AG04449 (cell line): ENCODE measurements at regions not wholly inside any gene's neighbourhood (a gene's known extent, or its start where the extent isn't known, plus 50 kb on each side); places are given as distances from the start of the nearest gene placed in this dataset.
"Not testable (repeated sequence)": the region's sequence is repeated elsewhere in the genome, so short reads cannot be mapped to it uniquely, and the experiment has no call there.

ENCODE experiments used
- CTCF ChIA-PET: fragments of 350-600 bp; formaldehyde crosslinking; extraction: SDS; loops from one replicate; lab custom pipeline; 2021; ENCODE audit warnings: antibody characterized with exemption; lab: Yijun Ruan, JAX
- POLR2A ChIA-PET: fragments of 400-600, 350-600 bp; formaldehyde crosslinking; extraction: SDS; loops from one replicate; lab custom pipeline; 2020; ENCODE audit warnings: antibody characterized with exemption, inconsistent platforms; lab: Yijun Ruan, JAX
- DNase-seq: peaks from one replicate; pipeline ENCODE4 v3.0.0-alpha.2; 2010; ENCODE audit warnings: low read depth, low spot score
- H3K4me3 ChIP-seq: 2 replicates; pipeline ENCODE4 v1.5.1; 2011; ENCODE audit warnings: low read depth, mild to moderate bottlenecking, control low read depth, low read length
- CTCF ChIP-seq: IDR thresholded peaks from one replicate; pipeline ENCODE4 v1.5.1; 2011; ENCODE audit warnings: mild to moderate bottlenecking, moderate library complexity, low read length, control low read depth, inconsistent platforms; ENCODE audit not compliant: insufficient read depth; ENCODE audit errors: missing control alignments

GRCh38 chr20:29408034-29408695, 1849.3 kb upstream of the DEFB115 start:
- ChIA-PET CTCF (no interaction called here), POLR2A (no interaction called here)
- DNase-seq = no peak
- H3K4me3 ChIP-seq = no peak overlapping the region
- TF ChIP-seq CTCF = no peak

GRCh38 chr20:29408707-29409106, 1848.8 kb upstream of the DEFB115 start:
- POLR2A ChIA-PET, H3K4me3 ChIP-seq, CTCF ChIA-PET, DNase-seq: not testable (repeated sequence)

- DNase-seq, POLR2A ChIA-PET, CTCF ChIA-PET, H3K4me3 ChIP-seq: not testable (repeated sequence)
Measured at GRCh38 chr20:29409160-29409689, 1848.2 kb upstream of the DEFB115 start.

GRCh38 chr20:29409833-29410805, 1847.3 kb upstream of the DEFB115 start:
- ChIA-PET CTCF (no interaction called here), POLR2A (no interaction called here)
- DNase-seq = no peak
- H3K4me3 ChIP-seq = no peak overlapping the region
- no peak for TF ChIP-seq CTCF

GRCh38 chr20:29410806-29411457, 1846.5 kb upstream of the DEFB115 start:
- DNase-seq = no peak
- TF ChIP-seq CTCF = no peak
- POLR2A ChIA-PET = no interaction called here

GRCh38 chr20:29411458-29411820, 1846.0 kb upstream of the DEFB115 start:
- CTCF ChIA-PET = not testable (repeated sequence)

More at GRCh38 chr20:29410806-29411457, 1846.5 kb upstream of the DEFB115 start:
- CTCF ChIA-PET = no interaction called here
- no peak overlapping the region for H3K4me3 ChIP-seq

GRCh38 chr20:29419378-29419777, 1838.1 kb upstream of the DEFB115 start:
- ChIA-PET POLR2A (no interaction called here), CTCF (no interaction called here)
- no peak for TF ChIP-seq CTCF
- no peak for DNase-seq
- no peak overlapping the region for H3K4me3 ChIP-seq

More at GRCh38 chr20:29411458-29411820, 1846.0 kb upstream of the DEFB115 start:
- POLR2A ChIA-PET, H3K4me3 ChIP-seq, DNase-seq: not testable (repeated sequence)
